Spinal cord (tissue), 9 donors: ENCODE measurements at regions not wholly inside any gene's neighbourhood (a gene's known extent, or its start where the extent isn't known, plus 50 kb on each side); places are given as distances from the start of the nearest gene placed in this dataset.
"Not testable (repeated sequence)": the region's sequence is repeated elsewhere in the genome, so short reads cannot be mapped to it uniquely, and the experiment has no call there.

Source experiments
- DNase-seq, 6 donors: peaks; one replicate each; pipeline versions ENCODE4 v3.0.0 to v3.0.0-alpha.2; 2013 to 2015; ENCODE audit warnings: low spot score in 6 of 6, low read depth in 4 of 6
- H3K27ac ChIP-seq: one replicate; pipeline ENCODE4 v1.5.1; 2013; ENCODE audit warnings: low read depth, low read length, control low read depth
- H3K27me3 ChIP-seq: one replicate; pipeline ENCODE4 v1.6.1; 2013; ENCODE audit warnings: low read length; ENCODE audit not compliant: control insufficient read depth, insufficient read depth
- H3K36me3 ChIP-seq: one replicate; pipeline ENCODE4 v1.6.1; 2013; ENCODE audit warnings: low read length; ENCODE audit not compliant: control insufficient read depth, insufficient read depth
- H3K4me1 ChIP-seq: one replicate; pipeline ENCODE4 v1.6.1; 2013; ENCODE audit warnings: low read length; ENCODE audit not compliant: control insufficient read depth, insufficient read depth
- H3K4me3 ChIP-seq: one replicate; pipeline ENCODE4 v1.5.1; 2013; ENCODE audit warnings: low read depth, low read length, control low read depth
- H3K9me3 ChIP-seq: one replicate; pipeline ENCODE4 v1.6.1; 2013; ENCODE audit warnings: low read length; ENCODE audit not compliant: control insufficient read depth, insufficient read depth
- WGBS: methylation state at CpG from one replicate; pipeline ENCODE4 v1.1.5; 2013; ENCODE audit warnings: missing lambda C conversion rate; ENCODE audit not compliant: insufficient coverage; 5-methylcytosine and 5-hydroxymethylcytosine counted together
- donor health status: healthy.

GRCh38 chr3:69669070-69669469 is 70.2 kb upstream of the MITF start:
- no peak for DNase-seq
- no peaks in the 10 kb centered on the region for H3K27me3 ChIP-seq
- H3K27ac ChIP-seq = no peak overlapping the region
- H3K4me3 ChIP-seq = no peak overlapping the region
- H3K36me3 ChIP-seq = no peaks in the 10 kb centered on the region
- H3K9me3 ChIP-seq = no peaks in the 10 kb centered on the region
- H3K4me1 ChIP-seq = peaks cover 3% of the 10 kb centered on the region
- no CpG with 5 or more reads among the region's 3 CpGs for WGBS

- H3K4me1 ChIP-seq = peaks cover 3% of the 10 kb centered on the region
- no peaks in the 10 kb centered on the region for H3K27me3 ChIP-seq
- DNase-seq = peak in 5 of 6 donors; percentile 49 to 92 (median 59)
- no peaks in the 10 kb centered on the region for H3K36me3 ChIP-seq
- no peak overlapping the region for H3K4me3 ChIP-seq
- 11% methylated on average over 2 of the region's 4 CpGs for WGBS
- H3K27ac ChIP-seq = no peak overlapping the region
- no peaks in the 10 kb centered on the region for H3K9me3 ChIP-seq
These were observed 74.1 kb upstream of the MITF start for GRCh38 chr3:69665026-69665737.

GRCh38 chr3:69660631-69661030 is 78.6 kb upstream of the MITF start:
- H3K9me3 ChIP-seq = no peaks in the 10 kb centered on the region
- no peaks in the 10 kb centered on the region for H3K27me3 ChIP-seq
- WGBS = 97% methylated on average over 33 of the region's 36 CpGs
- peaks cover 3% of the 10 kb centered on the region for H3K4me1 ChIP-seq
- no peak overlapping the region for H3K27ac ChIP-seq
- DNase-seq = no peak
- H3K36me3 ChIP-seq = no peaks in the 10 kb centered on the region
- no peak overlapping the region for H3K4me3 ChIP-seq

- Histone ChIP-seq H3K9me3 (no peaks in the 10 kb centered on the region), H3K36me3 (no peaks in the 10 kb centered on the region), H3K27me3 (no peaks in the 10 kb centered on the region), H3K4me1 (no peaks in the 10 kb centered on the region), H3K4me3 (no peak overlapping the region), H3K27ac (no peak overlapping the region)
- DNase-seq = no peak
- WGBS = 63% methylated on average over 4 of the region's 9 CpGs
These were observed 79.9 kb upstream of the MITF start for GRCh38 chr3:69659180-69659910.

- DNase-seq = peak in 1 of 6 donors; percentile 26
- 14% methylated on average over 2 of the region's 4 CpGs for WGBS
These were observed 80.6 kb upstream of the MITF start for GRCh38 chr3:69658514-69659140.

GRCh38 chr3:69657030-69657429 is 82.2 kb upstream of the MITF start:
- DNase-seq, H3K27ac ChIP-seq, H3K27me3 ChIP-seq, H3K9me3 ChIP-seq, H3K4me1 ChIP-seq, H3K36me3 ChIP-seq, H3K4me3 ChIP-seq: not testable (repeated sequence)
- no CpG with 5 or more reads among the region's 3 CpGs for WGBS

More at GRCh38 chr3:69658514-69659140, 80.6 kb upstream of the MITF start:
- Histone ChIP-seq H3K9me3 (no peaks in the 10 kb centered on the region), H3K27ac (no peak overlapping the region), H3K27me3 (no peaks in the 10 kb centered on the region), H3K4me3 (no peak overlapping the region), H3K36me3 (no peaks in the 10 kb centered on the region), H3K4me1 (no peaks in the 10 kb centered on the region)

GRCh38 chr3:69651765-69652164 is 87.5 kb upstream of the MITF start:
- 88% methylated on average over 3 of the region's 3 CpGs for WGBS
- no peaks in the 10 kb centered on the region for H3K4me1 ChIP-seq
- no peak for DNase-seq
- no peaks in the 10 kb centered on the region for H3K36me3 ChIP-seq
- no peaks in the 10 kb centered on the region for H3K9me3 ChIP-seq
- H3K27me3 ChIP-seq = no peaks in the 10 kb centered on the region
- H3K4me3 ChIP-seq = no peak overlapping the region
- no peak overlapping the region for H3K27ac ChIP-seq

- Histone ChIP-seq H3K27ac (no peak overlapping the region), H3K4me3 (no peak overlapping the region), H3K4me1 (no peaks in the 10 kb centered on the region), H3K9me3 (no peaks in the 10 kb centered on the region), H3K27me3 (no peaks in the 10 kb centered on the region), H3K36me3 (no peaks in the 10 kb centered on the region)
- DNase-seq = no peak
- no CpG with 5 or more reads among the region's 1 CpG for WGBS
These were observed 89.2 kb upstream of the MITF start for GRCh38 chr3:69650066-69650419.

- no peaks in the 10 kb centered on the region for H3K27me3 ChIP-seq
- no peak overlapping the region for H3K27ac ChIP-seq
- no peak overlapping the region for H3K4me3 ChIP-seq
- WGBS = 63% methylated on average over 2 of the region's 7 CpGs
- peak in 2 of 6 donors; percentile 75 to 90 for DNase-seq
- no peaks in the 10 kb centered on the region for H3K4me1 ChIP-seq
- no peaks in the 10 kb centered on the region for H3K36me3 ChIP-seq
- no peaks in the 10 kb centered on the region for H3K9me3 ChIP-seq
These were observed 89.9 kb upstream of the MITF start for GRCh38 chr3:69649120-69650065.
